ENCODE measurements at regions not wholly inside any gene's neighbourhood (a gene's known extent, or its start where the extent isn't known, plus 50 kb on each side); places are given as distances from the start of the nearest gene placed in this dataset.

DNA sequence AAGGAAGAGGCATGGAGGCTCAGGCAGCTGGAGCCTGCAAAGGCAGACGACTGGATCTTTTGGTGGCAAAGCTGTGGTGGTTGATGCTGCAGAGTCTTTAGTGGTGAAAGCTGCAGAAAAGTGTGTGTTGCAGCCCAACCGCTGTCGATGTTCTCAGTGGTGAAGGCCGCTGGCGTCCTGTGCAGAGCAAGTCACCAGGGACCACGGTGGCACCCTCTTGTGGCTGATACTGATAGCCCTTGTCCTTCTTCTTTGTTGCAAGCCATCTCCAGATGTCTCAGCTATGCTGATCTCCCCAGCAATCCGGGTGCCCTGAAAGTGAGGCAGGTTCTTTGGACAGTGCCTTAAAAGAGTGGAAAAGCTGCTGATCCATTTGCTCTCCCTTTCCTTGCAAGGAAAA is 610.9 kb upstream of the PCDH9 start:
- Mint-ChIP-seq H3K27ac (no peak overlapping the region), H3K36me3 (ENCODE audit: insufficient read depth) (no peaks in the 10 kb centered on the region), H3K4me3 (ENCODE audit: low read depth) (no peak overlapping the region), H3K9me3 (ENCODE audit: low read depth) (peaks cover 4% of the 10 kb centered on the region), H3K27me3 (peaks cover 11% of the 10 kb centered on the region), H3K4me1 (ENCODE audit: low read depth) (peaks cover 6% of the 10 kb centered on the region)
- TF ChIP-seq, protein P1, sequence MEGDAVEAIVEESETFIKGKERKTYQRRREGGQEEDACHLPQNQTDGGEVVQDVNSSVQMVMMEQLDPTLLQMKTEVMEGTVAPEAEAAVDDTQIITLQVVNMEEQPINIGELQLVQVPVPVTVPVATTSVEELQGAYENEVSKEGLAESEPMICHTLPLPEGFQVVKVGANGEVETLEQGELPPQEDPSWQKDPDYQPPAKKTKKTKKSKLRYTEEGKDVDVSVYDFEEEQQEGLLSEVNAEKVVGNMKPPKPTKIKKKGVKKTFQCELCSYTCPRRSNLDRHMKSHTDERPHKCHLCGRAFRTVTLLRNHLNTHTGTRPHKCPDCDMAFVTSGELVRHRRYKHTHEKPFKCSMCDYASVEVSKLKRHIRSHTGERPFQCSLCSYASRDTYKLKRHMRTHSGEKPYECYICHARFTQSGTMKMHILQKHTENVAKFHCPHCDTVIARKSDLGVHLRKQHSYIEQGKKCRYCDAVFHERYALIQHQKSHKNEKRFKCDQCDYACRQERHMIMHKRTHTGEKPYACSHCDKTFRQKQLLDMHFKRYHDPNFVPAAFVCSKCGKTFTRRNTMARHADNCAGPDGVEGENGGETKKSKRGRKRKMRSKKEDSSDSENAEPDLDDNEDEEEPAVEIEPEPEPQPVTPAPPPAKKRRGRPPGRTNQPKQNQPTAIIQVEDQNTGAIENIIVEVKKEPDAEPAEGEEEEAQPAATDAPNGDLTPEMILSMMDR (IDR thresholded peaks at IDR 0.05; ENCODE audit: unreplicated experiment) = no peak
- no peak for DNase-seq (ENCODE audit: low spot score, unreplicated experiment)

DNA sequence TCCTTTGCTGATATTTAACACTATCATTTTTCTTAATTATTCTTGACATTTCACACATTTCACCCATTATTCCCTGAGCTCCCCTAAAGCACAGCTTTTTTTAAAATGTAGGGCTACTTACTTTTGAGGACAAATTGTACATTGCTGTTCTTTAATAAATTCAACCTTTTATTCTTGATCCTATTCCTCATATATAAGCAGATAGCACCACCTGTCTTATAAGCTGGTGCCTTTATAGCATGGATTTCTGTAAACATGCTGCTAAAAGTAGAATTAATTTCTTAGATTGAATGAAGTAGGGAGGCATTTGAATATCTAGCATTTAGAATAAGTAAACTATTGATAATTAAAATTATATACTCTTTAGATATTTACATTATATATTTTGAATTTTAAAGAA is 603.4 kb upstream of the PCDH9 start:
- Mint-ChIP-seq H3K27ac (no peak overlapping the region), H3K4me1 (ENCODE audit: low read depth) (no peaks in the 10 kb centered on the region), H3K27me3 (peaks cover 9% of the 10 kb centered on the region), H3K4me3 (ENCODE audit: low read depth) (no peak overlapping the region), H3K36me3 (ENCODE audit: insufficient read depth) (no peaks in the 10 kb centered on the region), H3K9me3 (ENCODE audit: low read depth) (peaks cover 7% of the 10 kb centered on the region)
- no peak for DNase-seq (ENCODE audit: low spot score, unreplicated experiment)
- TF ChIP-seq, protein P1 (IDR thresholded peaks at IDR 0.05; ENCODE audit: unreplicated experiment) = no peak

DNA sequence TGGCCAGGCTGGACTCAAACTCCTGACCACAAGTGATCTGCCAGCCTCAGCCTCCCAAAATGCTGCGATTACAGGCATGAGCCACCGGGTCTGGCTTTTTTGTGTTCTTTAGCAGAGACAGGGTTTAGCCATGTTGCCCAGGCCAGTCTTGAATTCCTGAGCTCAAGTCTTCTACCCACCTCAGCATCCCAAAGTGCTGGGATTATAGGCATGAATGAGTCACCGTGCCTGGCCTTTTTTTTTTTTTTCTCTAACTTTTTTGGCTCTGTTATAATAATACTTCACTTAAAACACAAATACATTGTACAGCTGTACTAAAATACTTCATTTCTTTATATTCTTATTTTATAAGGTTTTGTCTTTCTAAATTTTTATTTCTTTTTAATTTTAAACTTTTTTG is 599.5 kb upstream of the PCDH9 start:
- Mint-ChIP-seq H3K4me3 (ENCODE audit: low read depth) (no peak overlapping the region), H3K9me3 (ENCODE audit: low read depth) (no peaks in the 10 kb centered on the region), H3K27me3 (peaks cover 9% of the 10 kb centered on the region), H3K27ac (no peak overlapping the region), H3K4me1 (ENCODE audit: low read depth) (no peaks in the 10 kb centered on the region), H3K36me3 (ENCODE audit: insufficient read depth) (no peaks in the 10 kb centered on the region)
- DNase-seq (ENCODE audit: low spot score, unreplicated experiment) = no peak
- TF ChIP-seq, protein P1 (IDR thresholded peaks at IDR 0.05; ENCODE audit: unreplicated experiment) = no peak

DNA sequence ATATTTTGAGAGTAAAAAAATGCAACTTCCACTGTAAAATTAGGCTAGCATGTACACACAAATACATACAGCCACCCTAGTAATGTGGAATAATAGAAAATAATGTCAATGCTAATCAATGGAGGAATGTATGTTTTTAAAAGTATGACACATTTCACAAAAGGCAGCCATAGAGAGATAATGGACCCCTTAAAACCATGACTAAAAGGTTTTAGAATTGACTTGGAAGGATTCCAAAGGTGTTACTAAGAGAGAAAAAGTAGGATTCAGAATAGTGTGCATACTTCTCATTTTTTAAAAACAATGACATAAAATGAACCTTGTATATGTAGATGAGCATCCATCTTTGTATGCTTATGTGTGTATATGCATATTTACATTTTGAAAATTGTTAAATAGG is 597.9 kb upstream of the PCDH9 start:
- no peak for DNase-seq (ENCODE audit: low spot score, unreplicated experiment)
- no peak overlapping the region for H3K4me3 Mint-ChIP-seq (ENCODE audit: low read depth)
- no peak overlapping the region for H3K27ac Mint-ChIP-seq
- H3K4me1 Mint-ChIP-seq (ENCODE audit: low read depth) = no peaks in the 10 kb centered on the region
- H3K9me3 Mint-ChIP-seq (ENCODE audit: low read depth) = no peaks in the 10 kb centered on the region
- H3K36me3 Mint-ChIP-seq (ENCODE audit: insufficient read depth) = no peaks in the 10 kb centered on the region
- H3K27me3 Mint-ChIP-seq = peaks cover 9% of the 10 kb centered on the region
- TF ChIP-seq, protein P1 (IDR thresholded peaks at IDR 0.05; ENCODE audit: unreplicated experiment) = no peak

DNA sequence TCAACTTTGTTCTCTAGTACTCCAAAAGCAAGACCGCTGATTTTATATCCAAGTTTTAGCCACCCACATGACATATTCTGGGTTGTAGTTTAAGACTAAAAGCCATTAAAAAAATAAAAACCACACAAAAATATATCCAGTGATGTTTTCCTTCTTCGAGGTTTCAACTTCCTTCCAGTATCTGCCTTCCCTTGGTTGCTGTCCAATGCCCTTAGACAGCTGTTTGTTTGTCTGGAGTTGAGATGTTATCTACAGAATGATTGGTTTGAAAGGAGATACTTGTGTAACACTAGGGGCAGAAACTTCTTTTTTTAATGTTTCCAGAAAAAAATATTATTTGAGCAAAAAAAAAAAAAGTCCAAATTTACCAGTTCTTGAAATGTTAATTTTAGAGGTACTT is 591.5 kb upstream of the PCDH9 start:
- no peak for DNase-seq (ENCODE audit: low spot score, unreplicated experiment)
- Mint-ChIP-seq H3K27ac (no peak overlapping the region), H3K4me3 (ENCODE audit: low read depth) (no peak overlapping the region), H3K27me3 (no peaks in the 10 kb centered on the region), H3K36me3 (ENCODE audit: insufficient read depth) (no peaks in the 10 kb centered on the region), H3K9me3 (ENCODE audit: low read depth) (no peaks in the 10 kb centered on the region), H3K4me1 (ENCODE audit: low read depth) (no peaks in the 10 kb centered on the region)
- TF ChIP-seq, protein P1 (IDR thresholded peaks at IDR 0.05; ENCODE audit: unreplicated experiment) = no peak

All from progenitor cell of endocrine pancreas (in vitro differentiated cells).